Neutrophil (primary cell): ENCODE measurements at regions not wholly inside any gene's neighbourhood (a gene's known extent, or its start where the extent isn't known, plus 50 kb on each side); places are given as distances from the start of the nearest gene placed in this dataset.

Source experiments
- H3K27ac ChIP-seq: fragments of 200-600 bp; sonication (generic); 2 replicates; pipeline ENCODE4 v1.5.1; 2016; ENCODE audit warnings: mild to moderate bottlenecking, moderate library complexity
- H3K27me3 ChIP-seq: fragments of 200-600 bp; sonication (generic); 2 replicates; pipeline ENCODE4 v1.6.0; 2016; ENCODE audit warnings: mild to moderate bottlenecking
- H3K36me3 ChIP-seq: fragments of 200-600 bp; sonication (generic); 2 replicates; pipeline ENCODE4 v1.5.1; 2017
- H3K4me1 ChIP-seq, 2 experiments: fragments of 200-600 bp in 1 of 2; sonication (generic) in 1 of 2; 1 replicate in 1 of 2; 2 replicates in 1 of 2; pipeline versions ENCODE4 v1.5.1 to v1.6.1; 2013 to 2016; ENCODE audit warnings: low read depth in 1 of 2, low read length in 1 of 2, mild to moderate bottlenecking in 1 of 2, moderate library complexity in 1 of 2; ENCODE audit not compliant: control insufficient read depth in 1 of 2, insufficient read depth in 1 of 2
- H3K4me3 ChIP-seq, 2 experiments: fragments of 200-600 bp in 1 of 2; sonication (generic) in 1 of 2; 1 replicate in 1 of 2; 2 replicates in 1 of 2; pipeline ENCODE4 v1.5.1; 2013 to 2016; ENCODE audit warnings: low read depth in 1 of 2, low read length in 1 of 2, mild to moderate bottlenecking in 1 of 2, moderate library complexity in 1 of 2
- H3K9me3 ChIP-seq: fragments of 200-600 bp; sonication (generic); 2 replicates; pipeline ENCODE4 v1.5.1; 2016
- TF ChIP-seq, protein P1 (sequence below): fragments of 200-600 bp; sonication (generic); IDR thresholded peaks from 2 replicates; pipeline ENCODE4 v1.5.1; 2016; ENCODE audit warnings: antibody characterized with exemption

DNA sequence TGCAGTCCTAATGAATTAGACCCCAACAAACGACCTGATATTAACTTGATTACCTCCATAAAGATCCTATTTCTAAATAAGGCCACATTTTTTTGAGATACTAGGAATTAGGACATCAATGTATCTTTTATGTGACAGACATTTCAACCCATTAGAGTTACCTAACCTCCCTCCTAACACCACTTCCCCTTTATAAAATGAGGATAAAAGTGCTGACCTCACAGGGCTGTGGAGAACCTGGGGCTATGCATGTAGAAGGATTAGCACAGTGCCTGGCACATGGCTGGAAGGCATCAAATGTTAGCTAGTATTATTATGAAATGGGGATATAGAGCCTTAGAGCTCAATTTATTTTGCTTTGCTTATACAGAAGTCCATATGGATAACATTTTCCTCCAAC lies 53.5 kb upstream of the LRRN1 start:
- peaks cover 8 to 14% of the 10 kb centered on the region in 2 experiments for H3K4me1 ChIP-seq
- no peak overlapping the region for H3K4me3 ChIP-seq
- no peaks in the 10 kb centered on the region for H3K36me3 ChIP-seq
- TF ChIP-seq, protein P1, sequence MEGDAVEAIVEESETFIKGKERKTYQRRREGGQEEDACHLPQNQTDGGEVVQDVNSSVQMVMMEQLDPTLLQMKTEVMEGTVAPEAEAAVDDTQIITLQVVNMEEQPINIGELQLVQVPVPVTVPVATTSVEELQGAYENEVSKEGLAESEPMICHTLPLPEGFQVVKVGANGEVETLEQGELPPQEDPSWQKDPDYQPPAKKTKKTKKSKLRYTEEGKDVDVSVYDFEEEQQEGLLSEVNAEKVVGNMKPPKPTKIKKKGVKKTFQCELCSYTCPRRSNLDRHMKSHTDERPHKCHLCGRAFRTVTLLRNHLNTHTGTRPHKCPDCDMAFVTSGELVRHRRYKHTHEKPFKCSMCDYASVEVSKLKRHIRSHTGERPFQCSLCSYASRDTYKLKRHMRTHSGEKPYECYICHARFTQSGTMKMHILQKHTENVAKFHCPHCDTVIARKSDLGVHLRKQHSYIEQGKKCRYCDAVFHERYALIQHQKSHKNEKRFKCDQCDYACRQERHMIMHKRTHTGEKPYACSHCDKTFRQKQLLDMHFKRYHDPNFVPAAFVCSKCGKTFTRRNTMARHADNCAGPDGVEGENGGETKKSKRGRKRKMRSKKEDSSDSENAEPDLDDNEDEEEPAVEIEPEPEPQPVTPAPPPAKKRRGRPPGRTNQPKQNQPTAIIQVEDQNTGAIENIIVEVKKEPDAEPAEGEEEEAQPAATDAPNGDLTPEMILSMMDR = no peak
- no peaks in the 10 kb centered on the region for H3K9me3 ChIP-seq
- H3K27ac ChIP-seq = peak overlapping the region; percentile 32
- H3K27me3 ChIP-seq = no peaks in the 10 kb centered on the region

DNA sequence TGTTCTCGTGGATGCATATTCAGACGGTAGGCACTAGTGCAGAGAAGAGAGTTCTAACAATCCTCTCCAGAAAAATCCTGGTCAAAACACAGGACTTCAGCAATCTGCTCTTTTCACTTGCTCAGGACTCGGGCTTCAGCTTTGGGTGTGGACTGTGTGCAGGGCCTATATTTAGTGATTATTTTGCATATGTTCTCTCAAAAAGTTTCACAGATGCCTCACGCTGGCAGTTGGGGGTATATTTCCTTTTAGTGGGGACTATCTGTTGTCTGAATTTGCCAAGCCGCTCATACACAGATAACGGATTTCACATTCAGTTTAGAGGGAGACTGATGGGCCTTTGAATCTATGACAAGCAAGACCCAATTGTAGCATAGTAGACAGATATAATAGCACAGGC lies 54.4 kb upstream of the LRRN1 start:
- Histone ChIP-seq H3K4me3 (no peak overlapping the region), H3K9me3 (no peaks in the 10 kb centered on the region), H3K27ac (no peak overlapping the region), H3K4me1 (peaks cover 8 to 14% of the 10 kb centered on the region in 2 experiments), H3K36me3 (no peaks in the 10 kb centered on the region), H3K27me3 (no peaks in the 10 kb centered on the region)
- TF ChIP-seq, protein P1 = no peak

DNA sequence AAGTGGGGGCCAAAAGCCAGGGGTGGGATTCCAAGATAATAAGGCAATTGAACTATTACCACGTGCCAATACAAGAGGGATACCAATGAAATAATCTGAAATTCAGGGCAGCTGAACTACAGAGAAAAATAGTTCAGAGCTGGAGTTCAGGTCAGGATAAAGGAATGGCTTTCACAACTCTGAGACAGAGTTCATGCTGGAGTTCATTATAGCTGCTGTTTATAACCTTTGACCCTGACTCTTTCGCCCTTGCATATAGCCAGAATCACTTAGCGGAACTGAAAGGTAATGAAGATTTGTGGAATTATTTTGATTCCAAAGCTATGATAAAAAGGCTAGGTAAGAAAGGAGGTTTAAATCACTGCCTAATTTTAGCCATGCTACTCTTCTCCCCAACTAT lies 55.5 kb upstream of the LRRN1 start:
- Histone ChIP-seq H3K27ac (no peak overlapping the region), H3K4me3 (no peak overlapping the region), H3K4me1 (peaks cover 8 to 14% of the 10 kb centered on the region in 2 experiments), H3K9me3 (no peaks in the 10 kb centered on the region), H3K27me3 (no peaks in the 10 kb centered on the region), H3K36me3 (no peaks in the 10 kb centered on the region)
- TF ChIP-seq, protein P1 = no peak

DNA sequence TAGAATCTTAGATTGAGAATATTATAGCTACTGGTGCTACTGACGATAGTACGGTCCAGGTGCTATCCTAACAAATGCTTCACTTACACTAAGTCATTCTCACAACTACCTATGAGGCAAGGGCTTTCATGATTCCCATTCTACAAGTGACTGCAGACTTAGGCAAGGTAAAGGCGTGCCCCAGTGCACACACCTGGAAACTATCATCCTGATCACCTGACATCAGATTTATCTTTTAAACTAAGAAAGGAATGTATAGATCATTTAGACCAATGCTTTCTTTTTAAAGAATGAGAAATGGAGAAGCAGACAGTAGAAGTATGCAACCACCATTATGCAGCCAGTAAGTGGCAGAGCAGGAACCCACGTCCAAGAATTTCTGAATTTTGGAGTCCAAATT lies 59.2 kb upstream of the LRRN1 start:
- H3K27ac ChIP-seq = no peak overlapping the region
- H3K4me1 ChIP-seq = no peaks in the 10 kb centered on the region
- no peak overlapping the region for H3K4me3 ChIP-seq
- H3K27me3 ChIP-seq = no peaks in the 10 kb centered on the region
- TF ChIP-seq, protein P1 = no peak
- H3K36me3 ChIP-seq = no peaks in the 10 kb centered on the region
- no peaks in the 10 kb centered on the region for H3K9me3 ChIP-seq

DNA sequence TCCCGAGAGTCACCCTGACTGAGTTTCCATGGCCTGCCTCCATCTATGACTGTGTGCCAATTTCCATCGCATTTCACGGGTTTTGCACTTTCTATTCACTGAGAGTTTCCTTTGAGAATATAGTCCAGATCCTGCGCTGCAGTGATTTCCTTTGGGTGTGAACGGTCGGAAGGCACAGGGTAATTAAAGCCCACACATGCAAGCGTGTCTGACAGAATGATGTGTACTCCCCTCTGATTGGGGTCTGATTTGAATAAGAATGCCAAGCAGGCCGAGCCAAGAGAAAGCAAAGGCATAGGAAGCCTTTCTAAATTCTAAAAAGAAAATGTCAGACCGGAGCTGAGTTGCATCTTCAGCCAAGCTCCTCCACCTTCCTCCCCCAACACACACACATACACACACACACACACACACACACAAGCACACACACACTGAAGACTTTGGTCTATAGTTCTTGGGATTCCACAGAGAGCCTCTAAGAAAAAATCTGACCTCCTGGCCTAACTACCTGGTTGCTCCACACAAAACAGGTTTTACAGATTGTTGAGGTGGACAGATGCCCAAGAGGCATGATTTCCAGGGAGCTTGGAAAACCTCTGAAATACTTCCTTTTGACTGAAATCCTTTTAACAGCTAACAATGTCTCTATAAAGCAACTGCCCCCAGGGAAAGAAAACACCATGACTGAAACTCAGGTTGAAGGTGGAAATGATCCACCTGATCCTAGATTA lies 59.7 kb upstream of the LRRN1 start:
- H3K27me3 ChIP-seq = no peaks in the 10 kb centered on the region
- TF ChIP-seq, protein P1 = no peak
- H3K4me1 ChIP-seq = no peaks in the 10 kb centered on the region
- no peak overlapping the region for H3K4me3 ChIP-seq
- H3K27ac ChIP-seq = no peak overlapping the region
- H3K9me3 ChIP-seq = no peaks in the 10 kb centered on the region
- no peaks in the 10 kb centered on the region for H3K36me3 ChIP-seq
